GM12891 (cell line): ENCODE measurements at regions not wholly inside any gene's neighbourhood (a gene's known extent, or its start where the extent isn't known, plus 50 kb on each side); places are given as distances from the start of the nearest gene placed in this dataset.
"Not testable (repeated sequence)": the region's sequence is repeated elsewhere in the genome, so short reads cannot be mapped to it uniquely, and the experiment has no call there.

Experiments
- DNase-seq: peaks from one replicate; pipeline ENCODE4 v3.0.0; 2011; ENCODE audit warnings: low spot score; ENCODE audit not compliant: insufficient read length
- FAIRE-seq: peaks from 2 replicates; lab custom pipeline; 2011; peaks lifted over from hg19 to GRCh38; lab: Jason Lieb, UNC
- PAX5 ChIP-seq: IDR thresholded peaks from 2 replicates; pipeline ENCODE4 v1.6.1; 2011; ENCODE audit warnings: low read length, moderate library complexity, mild to moderate bottlenecking; ENCODE audit not compliant: insufficient read depth, severe bottlenecking
- POLR2A ChIP-seq: IDR thresholded peaks from 2 replicates; pipeline ENCODE4 v1.6.1; 2011; ENCODE audit warnings: low read depth, low read length, control low read depth
- POLR2AphosphoS5 ChIP-seq: IDR thresholded peaks from 2 replicates; pipeline ENCODE4 v1.6.1; 2011; ENCODE audit warnings: low read depth, low read length, control low read depth
- POU2F2 ChIP-seq: IDR thresholded peaks from 2 replicates; pipeline ENCODE4 v1.6.1; 2011; ENCODE audit warnings: low read depth, mild to moderate bottlenecking, control low read depth, low read length, moderate library complexity
- SPI1 ChIP-seq: IDR thresholded peaks from 2 replicates; pipeline ENCODE4 v1.6.1; 2011; ENCODE audit warnings: low read depth, low read length, control low read depth
- TAF1 ChIP-seq: IDR thresholded peaks from 2 replicates; pipeline ENCODE4 v1.6.1; 2011; ENCODE audit warnings: low read depth, low read length, control low read depth

- FAIRE-seq (no peak), DNase-seq (no peak)
- TF ChIP-seq SPI1 (no peak), PAX5 (no peak), POLR2AphosphoS5 (no peak), TAF1 (no peak), POLR2A (no peak), POU2F2 (no peak)
Measured at GRCh38 chr5:112472614-112473013, 53.5 kb upstream of the EPB41L4A start.

- TF ChIP-seq SPI1 (no peak), TAF1 (no peak), POLR2A (no peak)
- FAIRE-seq = no peak
- no peak for DNase-seq
Measured at GRCh38 chr5:112473989-112474388, 54.9 kb upstream of the EPB41L4A start.

- DNase-seq (no peak), FAIRE-seq (no peak)
- TF ChIP-seq POU2F2 = no peak
Measured at GRCh38 chr5:112475747-112476365, 56.8 kb upstream of the EPB41L4A start.

- TF ChIP-seq TAF1 = no peak
- no peak for TF ChIP-seq POLR2A
- no peak for TF ChIP-seq SPI1
- no peak for TF ChIP-seq POU2F2
- no peak for TF ChIP-seq PAX5
- TF ChIP-seq POLR2AphosphoS5 = no peak
- DNase-seq (no peak), FAIRE-seq (no peak)
Measured at GRCh38 chr5:112479418-112479817, 60.3 kb upstream of the EPB41L4A start.

GRCh38 chr5:112480501-112480900, 61.4 kb upstream of the EPB41L4A start:
- no peak for FAIRE-seq
- DNase-seq = no peak
- no peak for TF ChIP-seq PAX5
- TF ChIP-seq POLR2AphosphoS5 = no peak
- no peak for TF ChIP-seq POLR2A
- TF ChIP-seq TAF1 = no peak
- no peak for TF ChIP-seq SPI1
- no peak for TF ChIP-seq POU2F2

GRCh38 chr5:112483704-112484103, 64.6 kb upstream of the EPB41L4A start:
- no peak for TF ChIP-seq POLR2AphosphoS5
- TF ChIP-seq POU2F2 = no peak
- TF ChIP-seq TAF1 = no peak
- no peak for TF ChIP-seq SPI1
- TF ChIP-seq POLR2A = no peak
- no peak for TF ChIP-seq PAX5
- FAIRE-seq (no peak), DNase-seq (no peak)

GRCh38 chr5:112485934-112486355, 66.9 kb upstream of the EPB41L4A start:
- TF ChIP-seq POU2F2 = no peak
- TF ChIP-seq SPI1 = no peak
- TF ChIP-seq PAX5 = no peak
- no peak for DNase-seq
- FAIRE-seq = no peak

- DNase-seq = no peak
- FAIRE-seq = peak; percentile 5
- TF ChIP-seq TAF1 (no peak), POLR2A (no peak), POLR2AphosphoS5 (no peak), PAX5 (no peak), SPI1 (no peak), POU2F2 (no peak)
Measured at GRCh38 chr5:112491257-112491656, 72.2 kb upstream of the EPB41L4A start.

GRCh38 chr5:112492291-112492690, 73.2 kb upstream of the EPB41L4A start:
- TF ChIP-seq PAX5 (no peak), POU2F2 (no peak)
- peak; percentile 38 for FAIRE-seq

GRCh38 chr5:112503749-112504501, 84.8 kb upstream of the EPB41L4A start:
- not testable (repeated sequence) for DNase-seq, FAIRE-seq

More at GRCh38 chr5:112492291-112492690, 73.2 kb upstream of the EPB41L4A start:
- peak; percentile 25 for DNase-seq

- DNase-seq, FAIRE-seq: not testable (repeated sequence)
Measured at GRCh38 chr5:112509097-112509496, 90.0 kb upstream of the EPB41L4A start.
